ENCODE measurements at regions not wholly inside any gene's neighbourhood (a gene's known extent, or its start where the extent isn't known, plus 50 kb on each side); places are given as distances from the start of the nearest gene placed in this dataset.

DNA sequence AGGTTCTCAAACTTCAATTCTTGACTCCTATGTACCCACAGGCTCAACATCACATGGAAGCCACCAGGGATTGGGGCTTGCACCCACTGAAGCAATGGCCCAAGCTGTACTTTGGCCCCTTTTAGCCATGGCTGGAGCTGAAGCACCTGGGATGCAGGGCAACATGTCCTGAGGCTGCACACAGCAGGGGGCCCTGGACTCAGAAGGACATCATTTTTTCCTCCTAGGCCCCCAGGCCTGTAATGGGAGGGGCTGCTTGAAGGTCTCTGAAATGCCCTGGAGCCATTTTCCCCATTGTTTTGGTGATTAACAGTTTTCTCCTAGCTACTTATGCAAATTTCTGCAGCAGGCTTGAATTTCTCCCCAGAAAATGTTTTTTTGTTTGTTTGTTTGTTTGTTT lies 465.1 kb upstream of the PCDH10 start:
- TF ChIP-seq POLR2A (IDR thresholded peaks at IDR 0.05; ENCODE audit: extremely low read depth, insufficient read length) = no peak
- TF ChIP-seq, protein P1, sequence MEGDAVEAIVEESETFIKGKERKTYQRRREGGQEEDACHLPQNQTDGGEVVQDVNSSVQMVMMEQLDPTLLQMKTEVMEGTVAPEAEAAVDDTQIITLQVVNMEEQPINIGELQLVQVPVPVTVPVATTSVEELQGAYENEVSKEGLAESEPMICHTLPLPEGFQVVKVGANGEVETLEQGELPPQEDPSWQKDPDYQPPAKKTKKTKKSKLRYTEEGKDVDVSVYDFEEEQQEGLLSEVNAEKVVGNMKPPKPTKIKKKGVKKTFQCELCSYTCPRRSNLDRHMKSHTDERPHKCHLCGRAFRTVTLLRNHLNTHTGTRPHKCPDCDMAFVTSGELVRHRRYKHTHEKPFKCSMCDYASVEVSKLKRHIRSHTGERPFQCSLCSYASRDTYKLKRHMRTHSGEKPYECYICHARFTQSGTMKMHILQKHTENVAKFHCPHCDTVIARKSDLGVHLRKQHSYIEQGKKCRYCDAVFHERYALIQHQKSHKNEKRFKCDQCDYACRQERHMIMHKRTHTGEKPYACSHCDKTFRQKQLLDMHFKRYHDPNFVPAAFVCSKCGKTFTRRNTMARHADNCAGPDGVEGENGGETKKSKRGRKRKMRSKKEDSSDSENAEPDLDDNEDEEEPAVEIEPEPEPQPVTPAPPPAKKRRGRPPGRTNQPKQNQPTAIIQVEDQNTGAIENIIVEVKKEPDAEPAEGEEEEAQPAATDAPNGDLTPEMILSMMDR (IDR thresholded peaks at IDR 0.05; ENCODE audit: low read depth, low read length) = no peak
- TF ChIP-seq, protein P2, sequence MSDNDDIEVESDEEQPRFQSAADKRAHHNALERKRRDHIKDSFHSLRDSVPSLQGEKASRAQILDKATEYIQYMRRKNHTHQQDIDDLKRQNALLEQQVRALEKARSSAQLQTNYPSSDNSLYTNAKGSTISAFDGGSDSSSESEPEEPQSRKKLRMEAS (IDR thresholded peaks at IDR 0.05; ENCODE audit: low read depth, low read length) = no peak
